Thymus (tissue), 11 donors: ENCODE measurements at regions not wholly inside any gene's neighbourhood (a gene's known extent, or its start where the extent isn't known, plus 50 kb on each side); places are given as distances from the start of the nearest gene placed in this dataset.
"Not testable (repeated sequence)": the region's sequence is repeated elsewhere in the genome, so short reads cannot be mapped to it uniquely, and the experiment has no call there.

Experiments used
- DNase-seq, 9 donors: peaks; one replicate each; pipeline ENCODE4 v3.0.0-alpha.2; 2013; ENCODE audit warnings: low spot score in 9 of 9, low read depth in 6 of 9, missing footprints in 1 of 9
- H3K27ac ChIP-seq, 2 donors: one replicate each; pipeline ENCODE4 v1.5.1; 2013; ENCODE audit warnings: control low read depth in 1 of 2, low read depth in 1 of 2, low read length in 1 of 2, mild to moderate bottlenecking in 1 of 2, moderate library complexity in 1 of 2
- H3K27me3 ChIP-seq, 2 donors: one replicate each; pipeline ENCODE4 v1.5.1; 2013; ENCODE audit warnings: low read length in 1 of 2; ENCODE audit not compliant: control insufficient read depth in 2 of 2, insufficient read depth in 1 of 2
- H3K36me3 ChIP-seq, 2 donors: one replicate each; pipeline ENCODE4 v1.5.1; 2013; ENCODE audit warnings: low read length in 1 of 2, mild to moderate bottlenecking in 1 of 2, moderate library complexity in 1 of 2; ENCODE audit not compliant: control insufficient read depth in 2 of 2, insufficient read depth in 2 of 2
- H3K4me1 ChIP-seq, 2 donors: one replicate each; pipeline ENCODE4 v1.5.1; 2013; ENCODE audit warnings: low read length in 2 of 2; ENCODE audit not compliant: control insufficient read depth in 2 of 2, insufficient read depth in 2 of 2
- H3K4me3 ChIP-seq, 2 donors: one replicate each; pipeline ENCODE4 v1.5.1; 2013; ENCODE audit warnings: low read length in 2 of 2, control low read depth in 1 of 2, mild to moderate bottlenecking in 1 of 2
- H3K9me3 ChIP-seq, 2 donors: one replicate each; pipeline ENCODE4 v1.5.1; 2013; ENCODE audit warnings: low read length in 1 of 2, mild to moderate bottlenecking in 1 of 2; ENCODE audit not compliant: control insufficient read depth in 2 of 2, insufficient read depth in 1 of 2
- WGBS: extraction: QIAGEN DNeasy Blood & Tissue Kit; methylation state at CpG from one replicate; pipeline ENCODE4 v1.1.7; 2013; 5-methylcytosine and 5-hydroxymethylcytosine counted together
- donor health status: healthy.

- no peak overlapping the region for H3K4me3 ChIP-seq
- no peaks in the 10 kb centered on the region for H3K36me3 ChIP-seq
- DNase-seq: no peak
- peaks cover 0 to under 1% of the 10 kb centered on the region in 2 donors for H3K4me1 ChIP-seq
- WGBS: 97% methylated on average over 1 of the region's 1 CpG
- no peak overlapping the region for H3K27ac ChIP-seq
- H3K9me3 ChIP-seq: no peaks in the 10 kb centered on the region
- no peaks in the 10 kb centered on the region for H3K27me3 ChIP-seq
Measured at GRCh38 chr10:45246522-45246921, 68.9 kb downstream of the OR13A1 start.

- WGBS: 65% methylated on average over 17 of the region's 17 CpGs
- Histone ChIP-seq H3K36me3 (no peaks in the 10 kb centered on the region), H3K27ac (no peak overlapping the region), H3K9me3 (no peaks in the 10 kb centered on the region), H3K27me3 (no peaks in the 10 kb centered on the region), H3K4me1 (no peaks in the 10 kb centered on the region), H3K4me3 (no peak overlapping the region)
- peak; percentile 23 to 77 (median 46) for DNase-seq
Measured at GRCh38 chr10:45249978-45250693, 65.3 kb downstream of the OR13A1 start.

DNA sequence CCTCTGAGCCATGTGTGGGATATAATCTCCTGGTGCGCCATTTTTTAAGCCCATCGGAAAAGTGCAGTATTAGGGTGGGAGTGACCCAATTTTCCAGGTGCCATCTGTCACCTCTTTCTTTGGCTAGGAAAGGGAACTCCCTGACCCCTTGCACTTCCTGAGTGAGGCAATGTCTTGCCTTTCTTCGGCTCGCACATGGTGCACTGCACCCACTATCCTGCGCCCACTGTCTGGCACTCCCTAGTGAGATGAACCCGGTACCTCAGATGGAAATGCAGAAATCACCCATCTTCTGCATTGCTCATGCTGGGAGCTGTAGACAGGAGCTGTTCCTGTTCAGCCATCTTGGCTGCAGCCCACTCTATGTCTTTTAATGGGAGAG is 64.7 kb downstream of the OR13A1 start:
- not testable (repeated sequence) for H3K27ac ChIP-seq, H3K36me3 ChIP-seq, H3K27me3 ChIP-seq, H3K9me3 ChIP-seq, H3K4me3 ChIP-seq, DNase-seq, H3K4me1 ChIP-seq
- WGBS: 91% methylated on average over 6 of the region's 6 CpGs
